ENCODE measurements at regions not wholly inside any gene's neighbourhood (a gene's known extent, or its start where the extent isn't known, plus 50 kb on each side); places are given as distances from the start of the nearest gene placed in this dataset.
"Not testable (repeated sequence)": the region's sequence is repeated elsewhere in the genome, so short reads cannot be mapped to it uniquely, and the experiment has no call there.

DNA sequence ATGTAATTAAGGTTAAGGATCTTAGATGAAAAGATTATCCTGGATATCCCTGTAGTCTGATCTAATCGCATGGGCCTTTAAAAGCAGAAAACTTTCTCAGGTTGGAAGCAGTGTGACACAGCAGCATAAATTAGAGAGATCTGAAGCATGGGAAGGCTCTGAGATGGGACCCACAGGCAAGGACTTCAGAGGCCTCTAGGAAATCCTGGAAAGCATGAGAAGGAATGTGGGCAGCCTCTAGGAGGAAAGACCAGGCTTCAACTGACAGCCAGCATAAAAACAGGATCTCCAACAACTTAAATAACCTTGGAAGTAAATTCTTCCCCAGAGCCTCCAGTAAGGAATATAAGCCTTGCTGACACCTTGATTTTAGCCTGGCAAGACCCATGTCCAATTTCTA is 2397.5 kb downstream of the EPHA3 start:
- H3K9me3 ChIP-seq (ENCODE audit: insufficient read depth in 2 of 2, low read depth in 1 of 2, low read length in 1 of 2); H3K27me3 ChIP-seq (replicated peaks in 1 of 4; ENCODE audit: control insufficient read depth in 3 of 4, extremely low read depth in 1 of 4, insufficient read depth in 3 of 4, low read length in 3 of 4); H3K36me3 ChIP-seq (ENCODE audit: control insufficient read depth in 2 of 4, insufficient read depth in 4 of 4, low read length in 3 of 4); H3K9ac ChIP-seq (replicated peaks in 1 of 4; ENCODE audit: extremely low read depth in 1 of 4, low read depth in 3 of 4, low read length in 3 of 4); H3K23me2 ChIP-seq (ENCODE audit: low read depth, low read length); H2BK12ac ChIP-seq (ENCODE audit: low read depth, low read length); H3K4me2 ChIP-seq (ENCODE audit: insufficient read depth in 1 of 2, low read depth in 2 of 2, low read length in 2 of 2); H4K5ac ChIP-seq (ENCODE audit: insufficient read length, low read depth, low read length); H4K20me1 ChIP-seq (replicated peaks in 1 of 2; ENCODE audit: control insufficient read depth in 1 of 2, insufficient read depth in 2 of 2, low read length in 2 of 2); H3K56ac ChIP-seq (replicated peaks; ENCODE audit: insufficient read length, low read depth, low read length); H2BK20ac ChIP-seq (ENCODE audit: low read length); H3K79me2 ChIP-seq (ENCODE audit: control insufficient read depth in 1 of 2, insufficient read depth in 2 of 2, low read length in 2 of 2); H4K91ac ChIP-seq (replicated peaks; ENCODE audit: insufficient read length, low read length); H3K23ac ChIP-seq (ENCODE audit: insufficient read length); H2AFZ ChIP-seq (ENCODE audit: low read length); H3K4ac ChIP-seq (replicated peaks; ENCODE audit: insufficient read length, low read depth, low read length); H2BK120ac ChIP-seq (replicated peaks; ENCODE audit: low read depth, low read length); FAIRE-seq; H3K79me1 ChIP-seq (ENCODE audit: low read depth, low read length); H3K4me1 ChIP-seq (replicated peaks in 1 of 4; ENCODE audit: control insufficient read depth in 3 of 4, insufficient read depth in 4 of 4, low read length in 3 of 4); DNase-seq (ENCODE audit: low read depth in 1 of 2, low spot score in 2 of 2); POLR2A ChIA-PET (ENCODE audit: partially characterized antibody); H4K8ac ChIP-seq (ENCODE audit: extremely low read depth, insufficient read depth, low read length); H2AK5ac ChIP-seq (ENCODE audit: low read depth, low read length); H3K4me3 ChIP-seq (ENCODE audit: extremely low read depth in 1 of 4, insufficient read depth in 2 of 4, low read depth in 3 of 4, low read length in 4 of 4); H3K27ac ChIP-seq (ENCODE audit: low read depth, low read length); H2BK15ac ChIP-seq (ENCODE audit: low read length); H2BK5ac ChIP-seq (ENCODE audit: low read depth, low read length); H3K18ac ChIP-seq (ENCODE audit: extremely low read depth, low read length); H3K14ac ChIP-seq (ENCODE audit: insufficient read length); CTCF ChIA-PET (ENCODE audit: partially characterized antibody): not testable (repeated sequence)
- WGBS, 2 experiments (ENCODE audit: extremely low coverage in 1 of 2, insufficient coverage in 1 of 2, insufficient read length in 1 of 2, insufficient replicate concordance in 2 of 2, low coverage in 1 of 2, low lambda C conversion rate in 2 of 2, missing lambda C conversion rate in 1 of 2) = 90% methylated on average over 1 of the region's 1 CpG; no CpG with 5 or more reads in 1 of the 2 experiments
